ENCODE measurements at regions not wholly inside any gene's neighbourhood (a gene's known extent, or its start where the extent isn't known, plus 50 kb on each side); places are given as distances from the start of the nearest gene placed in this dataset.
"Not testable (repeated sequence)": the region's sequence is repeated elsewhere in the genome, so short reads cannot be mapped to it uniquely, and the experiment has no call there.

DNA sequence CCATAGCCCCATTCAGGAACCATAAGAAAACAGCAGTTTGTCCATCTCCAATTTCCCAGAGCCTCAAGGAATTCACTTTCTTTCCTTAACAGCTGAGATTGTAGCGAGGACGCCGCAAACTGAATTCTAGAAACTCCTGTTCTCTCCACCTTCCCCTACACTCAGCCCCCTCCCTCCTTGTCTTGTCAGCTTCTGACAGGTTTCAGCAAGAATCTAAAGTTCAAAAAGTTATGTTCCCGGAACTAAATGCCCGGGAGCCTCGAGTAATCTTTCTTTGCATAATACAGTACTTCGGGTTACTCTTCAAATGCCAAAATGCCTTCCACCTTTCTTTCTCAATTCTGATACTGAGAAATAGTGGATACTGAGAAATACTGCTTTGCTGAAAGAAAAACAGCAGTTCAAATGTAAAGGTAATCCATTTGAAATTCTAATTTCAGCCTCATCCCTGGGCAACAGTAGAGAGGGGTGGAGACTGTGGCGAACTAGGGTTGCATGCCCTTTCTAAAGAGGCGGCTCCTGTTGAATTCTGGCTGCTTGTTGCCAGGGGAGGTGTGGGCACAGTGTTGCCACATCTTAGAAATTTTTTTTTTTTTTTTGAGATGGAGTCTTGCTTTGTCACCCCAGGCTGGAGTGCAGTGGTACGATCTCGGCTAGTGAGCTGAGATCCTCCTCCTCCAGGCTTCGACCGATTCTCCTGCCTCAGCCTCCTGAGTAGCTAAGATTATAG, 63.5 kb upstream of the USP7 start:
- no peak overlapping the region for H3K27ac ChIP-seq (ENCODE audit: low read length)
- no peaks in the 10 kb centered on the region for H3K79me2 ChIP-seq (ENCODE audit: low read length)
- H3K9ac ChIP-seq (ENCODE audit: low read length) = no peak overlapping the region
- no peak overlapping the region for H3K4me2 ChIP-seq (ENCODE audit: low read depth, low read length)
- H3F3A ChIP-seq (ENCODE audit: insufficient read depth, low read length) = no peaks in the 10 kb centered on the region
- no peaks in the 10 kb centered on the region for H4K20me1 ChIP-seq (ENCODE audit: insufficient read depth, low read length)
- no peak overlapping the region for H3K4me3 ChIP-seq (ENCODE audit: low read length)
- H3K27me3 ChIP-seq (replicated peaks; ENCODE audit: insufficient read depth, low read length) = no peaks in the 10 kb centered on the region
- no peak overlapping the region for H2AFZ ChIP-seq (ENCODE audit: low read length)
- TF ChIP-seq, protein P1, sequence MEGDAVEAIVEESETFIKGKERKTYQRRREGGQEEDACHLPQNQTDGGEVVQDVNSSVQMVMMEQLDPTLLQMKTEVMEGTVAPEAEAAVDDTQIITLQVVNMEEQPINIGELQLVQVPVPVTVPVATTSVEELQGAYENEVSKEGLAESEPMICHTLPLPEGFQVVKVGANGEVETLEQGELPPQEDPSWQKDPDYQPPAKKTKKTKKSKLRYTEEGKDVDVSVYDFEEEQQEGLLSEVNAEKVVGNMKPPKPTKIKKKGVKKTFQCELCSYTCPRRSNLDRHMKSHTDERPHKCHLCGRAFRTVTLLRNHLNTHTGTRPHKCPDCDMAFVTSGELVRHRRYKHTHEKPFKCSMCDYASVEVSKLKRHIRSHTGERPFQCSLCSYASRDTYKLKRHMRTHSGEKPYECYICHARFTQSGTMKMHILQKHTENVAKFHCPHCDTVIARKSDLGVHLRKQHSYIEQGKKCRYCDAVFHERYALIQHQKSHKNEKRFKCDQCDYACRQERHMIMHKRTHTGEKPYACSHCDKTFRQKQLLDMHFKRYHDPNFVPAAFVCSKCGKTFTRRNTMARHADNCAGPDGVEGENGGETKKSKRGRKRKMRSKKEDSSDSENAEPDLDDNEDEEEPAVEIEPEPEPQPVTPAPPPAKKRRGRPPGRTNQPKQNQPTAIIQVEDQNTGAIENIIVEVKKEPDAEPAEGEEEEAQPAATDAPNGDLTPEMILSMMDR (IDR thresholded peaks at IDR 0.05; ENCODE audit: low read length) = no peak
- TF ChIP-seq EZH2 (optimal IDR thresholded peaks at IDR 0.05; ENCODE audit: low read depth, low read length) = no peak
- TF ChIP-seq EZH2phosphoT487 (IDR thresholded peaks at IDR 0.05; ENCODE audit: low read length) = no peak
- H3K9me3 ChIP-seq (replicated peaks; ENCODE audit: insufficient read depth, low read length) = no peaks in the 10 kb centered on the region
- H3K36me3 ChIP-seq (replicated peaks; ENCODE audit: insufficient read depth, low read length) = no peaks in the 10 kb centered on the region
- H3K4me1 ChIP-seq (ENCODE audit: low read length) = no peaks in the 10 kb centered on the region
- no peak for DNase-seq
- no peaks in the 10 kb centered on the region for H3K9me2 ChIP-seq (replicated peaks; ENCODE audit: insufficient read depth, low read length)

DNA sequence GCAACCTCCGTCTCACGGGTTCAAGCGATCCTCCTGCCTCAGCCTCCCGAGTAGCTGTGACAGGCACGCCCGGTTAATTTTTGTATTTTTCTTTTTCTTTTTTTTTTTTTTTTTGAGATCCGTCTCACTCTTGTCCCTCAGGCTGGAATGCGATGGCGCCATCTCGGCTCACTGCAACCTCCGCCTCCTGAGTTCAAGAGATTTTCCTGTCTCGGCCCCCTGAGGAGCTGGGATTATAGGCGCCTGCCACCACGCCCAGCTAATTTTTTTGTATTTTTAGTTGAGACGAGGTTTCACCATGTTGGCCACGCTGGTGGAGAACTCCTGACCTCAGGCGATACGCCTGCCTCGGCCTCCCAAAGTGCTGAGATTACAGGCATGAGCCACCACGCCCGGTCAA, 63.0 kb upstream of the HAPSTR1 start:
- not testable (repeated sequence) for H3K4me2 ChIP-seq (ENCODE audit: low read depth, low read length); H3K27ac ChIP-seq (ENCODE audit: low read length); H3K9ac ChIP-seq (ENCODE audit: low read length); DNase-seq; H3F3A ChIP-seq (ENCODE audit: insufficient read depth, low read length); H3K27me3 ChIP-seq (replicated peaks; ENCODE audit: insufficient read depth, low read length); H3K79me2 ChIP-seq (ENCODE audit: low read length); H3K9me3 ChIP-seq (replicated peaks; ENCODE audit: insufficient read depth, low read length); H3K9me2 ChIP-seq (replicated peaks; ENCODE audit: insufficient read depth, low read length); H3K36me3 ChIP-seq (replicated peaks; ENCODE audit: insufficient read depth, low read length); H2AFZ ChIP-seq (ENCODE audit: low read length); H4K20me1 ChIP-seq (ENCODE audit: insufficient read depth, low read length); H3K4me1 ChIP-seq (ENCODE audit: low read length); H3K4me3 ChIP-seq (ENCODE audit: low read length)

DNA sequence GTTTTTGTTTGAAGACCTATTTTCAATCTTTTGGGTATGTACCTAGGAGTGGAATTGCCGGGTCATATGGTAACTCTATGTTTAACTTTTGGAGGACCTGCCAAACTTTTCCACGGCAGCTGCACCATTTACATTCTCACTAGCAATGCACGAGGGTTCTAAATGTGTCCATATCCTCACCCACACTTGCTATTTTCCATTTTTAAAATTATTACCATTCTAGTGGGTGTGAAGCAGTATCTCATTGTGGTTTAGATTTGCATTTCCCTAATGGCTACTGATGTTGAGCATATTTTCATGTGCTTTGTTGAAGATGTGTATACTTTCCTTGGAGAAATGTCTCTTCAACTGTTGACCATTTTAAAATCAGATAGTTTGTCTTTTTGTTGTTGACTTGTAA, 60.3 kb upstream of the HAPSTR1 start:
- Histone ChIP-seq H3K9ac (ENCODE audit: low read length) (no peak overlapping the region), H3K9me3 (replicated peaks; ENCODE audit: insufficient read depth, low read length) (no peaks in the 10 kb centered on the region), H3K4me1 (ENCODE audit: low read length) (no peaks in the 10 kb centered on the region), H3F3A (ENCODE audit: insufficient read depth, low read length) (no peaks in the 10 kb centered on the region), H3K79me2 (ENCODE audit: low read length) (no peaks in the 10 kb centered on the region), H3K9me2 (replicated peaks; ENCODE audit: insufficient read depth, low read length) (no peaks in the 10 kb centered on the region), H2AFZ (ENCODE audit: low read length) (no peak overlapping the region), H3K27me3 (replicated peaks; ENCODE audit: insufficient read depth, low read length) (no peaks in the 10 kb centered on the region), H3K27ac (ENCODE audit: low read length) (no peak overlapping the region), H4K20me1 (ENCODE audit: insufficient read depth, low read length) (no peaks in the 10 kb centered on the region), H3K36me3 (replicated peaks; ENCODE audit: insufficient read depth, low read length) (no peaks in the 10 kb centered on the region), H3K4me3 (ENCODE audit: low read length) (no peak overlapping the region), H3K4me2 (ENCODE audit: low read depth, low read length) (no peak overlapping the region)
- TF ChIP-seq, protein P1 (IDR thresholded peaks at IDR 0.05; ENCODE audit: low read length) = no peak
- no peak for TF ChIP-seq EZH2phosphoT487 (IDR thresholded peaks at IDR 0.05; ENCODE audit: low read length)
- TF ChIP-seq EZH2 (optimal IDR thresholded peaks at IDR 0.05; ENCODE audit: low read depth, low read length) = no peak
- DNase-seq = no peak

DNA sequence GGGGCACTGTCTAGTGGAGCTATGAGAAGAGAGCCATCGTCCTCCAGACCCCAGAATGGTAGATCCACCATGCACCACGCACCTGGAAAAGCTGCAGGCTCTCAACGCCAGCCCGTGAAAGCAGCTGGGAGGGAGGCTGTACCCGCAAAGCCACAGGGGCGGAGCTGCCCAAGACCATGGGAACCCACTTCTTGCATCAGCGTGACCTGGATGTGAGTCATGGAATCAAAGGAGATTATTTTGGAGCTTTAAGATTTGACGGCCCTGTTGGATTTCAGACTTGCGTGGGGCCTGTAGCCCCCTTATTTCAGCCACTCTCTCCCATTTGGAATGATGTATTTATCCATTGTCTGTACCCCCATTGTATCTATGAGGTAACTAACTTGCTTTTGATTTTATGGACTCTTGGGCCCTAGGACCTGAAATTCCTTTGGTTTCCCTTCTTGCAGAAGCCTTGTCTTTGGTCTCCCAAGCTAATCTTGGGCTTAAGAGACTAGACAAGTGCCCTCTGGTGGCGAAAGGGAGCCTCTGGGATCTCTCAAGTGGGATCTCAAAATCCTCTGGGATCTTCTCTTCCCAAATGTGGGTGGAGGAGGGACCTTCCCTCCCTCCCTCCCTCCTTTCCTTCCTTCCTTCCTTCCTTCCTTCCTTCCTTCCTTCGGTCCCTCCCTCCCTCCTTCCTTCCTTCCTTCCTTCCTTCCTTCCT, 58.2 kb upstream of the HAPSTR1 start:
- TF ChIP-seq, protein P1 (IDR thresholded peaks at IDR 0.05; ENCODE audit: low read length) = peak; percentile 40
- TF ChIP-seq EZH2phosphoT487 (IDR thresholded peaks at IDR 0.05; ENCODE audit: low read length) (no peak), EZH2 (optimal IDR thresholded peaks at IDR 0.05; ENCODE audit: low read depth, low read length) (no peak)

More for the DNA sequence above, 58.2 kb upstream of the HAPSTR1 start:
- Histone ChIP-seq H2AFZ (ENCODE audit: low read length) (no peak overlapping the region), H3K4me3 (ENCODE audit: low read length) (no peak overlapping the region), H3K79me2 (ENCODE audit: low read length) (no peaks in the 10 kb centered on the region), H3K4me2 (ENCODE audit: low read depth, low read length) (no peak overlapping the region), H3F3A (ENCODE audit: insufficient read depth, low read length) (no peaks in the 10 kb centered on the region), H3K27ac (ENCODE audit: low read length) (no peak overlapping the region), H3K9me3 (replicated peaks; ENCODE audit: insufficient read depth, low read length) (no peaks in the 10 kb centered on the region), H3K27me3 (replicated peaks; ENCODE audit: insufficient read depth, low read length) (no peaks in the 10 kb centered on the region), H4K20me1 (ENCODE audit: insufficient read depth, low read length) (no peaks in the 10 kb centered on the region), H3K9me2 (replicated peaks; ENCODE audit: insufficient read depth, low read length) (no peaks in the 10 kb centered on the region), H3K4me1 (ENCODE audit: low read length) (no peaks in the 10 kb centered on the region), H3K9ac (ENCODE audit: low read length) (no peak overlapping the region), H3K36me3 (replicated peaks; ENCODE audit: insufficient read depth, low read length) (no peaks in the 10 kb centered on the region)
- no peak for DNase-seq

All from MM.1S (cell line).